ENCODE measurements at regions not wholly inside any gene's neighbourhood (a gene's known extent, or its start where the extent isn't known, plus 50 kb on each side); places are given as distances from the start of the nearest gene placed in this dataset.

DNA sequence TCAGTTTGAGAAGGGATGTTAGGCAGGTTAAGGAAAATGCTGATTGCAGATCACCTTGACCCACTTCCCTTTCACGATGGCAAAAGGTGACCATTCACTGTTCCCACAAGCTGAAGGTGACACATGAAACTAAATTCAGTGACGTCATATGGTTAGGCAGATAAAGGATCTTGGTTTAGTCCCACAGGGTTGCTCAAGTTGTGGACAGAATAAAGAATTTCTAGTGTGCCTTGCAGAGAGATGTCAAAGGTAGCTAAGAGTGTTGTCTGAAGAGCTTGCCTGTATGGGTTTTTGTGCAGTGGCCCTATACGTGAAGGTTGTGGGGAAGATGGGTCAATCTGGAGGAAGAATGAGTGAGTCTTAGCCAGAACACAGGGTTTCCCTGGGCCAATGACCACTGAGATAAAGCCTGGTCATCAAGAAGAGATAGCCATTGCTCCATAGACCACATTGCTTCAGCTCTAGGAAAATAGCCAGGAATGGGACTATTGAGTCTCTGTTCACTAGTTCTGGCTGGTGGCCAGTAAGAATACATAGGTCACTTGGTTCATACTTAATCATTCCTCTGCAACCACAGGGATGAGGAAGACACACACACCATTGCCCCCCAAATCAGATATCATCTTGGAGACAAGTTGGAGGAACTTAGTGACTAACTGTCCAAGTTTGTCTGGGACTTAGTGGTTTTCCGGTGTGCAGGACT lies 148.5 kb upstream of the ATXN1 start:
- TF ChIP-seq MYC (IDR thresholded peaks at IDR 0.05; ENCODE audit: low read depth, low read length) (no peak), GATA2 (IDR thresholded peaks at IDR 0.05; ENCODE audit: insufficient read depth, insufficient read length, low read depth, low read length) (peak; percentile 52)
- Histone ChIP-seq H3K9me1 (replicated peaks; ENCODE audit: control insufficient read depth, extremely low read depth, insufficient read depth, low read length) (no peaks in the 10 kb centered on the region), H2AFZ (ENCODE audit: low read depth, low read length) (no peak overlapping the region), H3K27ac (ENCODE audit: insufficient read depth, low read depth, low read length) (no peak overlapping the region), H3K4me2 (ENCODE audit: insufficient read depth, low read length) (no peak overlapping the region), H3K9me3 (replicated peaks; ENCODE audit: control insufficient read depth, insufficient read depth, low read length) (no peaks in the 10 kb centered on the region), H3K4me1 (ENCODE audit: control insufficient read depth, extremely low read depth, insufficient read depth, low read length) (no peaks in the 10 kb centered on the region), H3K36me3 (ENCODE audit: control insufficient read depth in 2 of 2, extremely low read depth in 1 of 2, insufficient read depth in 2 of 2, low read length in 2 of 2) (no peaks in the 10 kb centered on the region), H3K4me3 (replicated peaks in 1 of 3; ENCODE audit: insufficient read depth in 1 of 3, low read depth in 1 of 3, low read length in 3 of 3) (no peak overlapping the region), H3K9ac (replicated peaks; ENCODE audit: extremely low read depth, insufficient read depth, low read length) (no peak overlapping the region), H4K20me1 (replicated peaks; ENCODE audit: control insufficient read depth, extremely low read depth, insufficient read depth, low read length) (no peaks in the 10 kb centered on the region), H3K27me3 (ENCODE audit: control insufficient read depth in 2 of 2, insufficient read depth in 2 of 2, low read length in 2 of 2) (peaks cover 0 to 5% of the 10 kb centered on the region in 2 experiments), H3K79me2 (ENCODE audit: control insufficient read depth, insufficient read depth, low read length) (no peaks in the 10 kb centered on the region)
- ChIA-PET CTCF (interaction anchor here (1.0 to 2.0 kb wide), 2 partner anchors 55 to 104 kb away, joined by 3 to 5 read pairs; no protein-coding TSS in a partner anchor), POLR2A (no interaction called here)
- no peak for DNase-seq (ENCODE audit: low read depth, low spot score)
- dilution Hi-C loops (cut with MboI; ENCODE audit: extremely low pct_ligation_motif_present, low sequenced_read_pairs) = no loop called here
- intact Hi-C loops (cut with micrococcal nuclease) = no loop called here
- no peak for FAIRE-seq
- BruUV-seq (replicated peaks) = no TSS peak

- DNase-seq (ENCODE audit: low read depth, low spot score) (no peak), FAIRE-seq (no peak)
- no peak overlapping the region for H3K4me2 ChIP-seq (ENCODE audit: insufficient read depth, low read length)
- no TSS peak for BruUV-seq (replicated peaks)
- no peaks in the 10 kb centered on the region for H3K4me1 ChIP-seq (ENCODE audit: control insufficient read depth, extremely low read depth, insufficient read depth, low read length)
- no peaks in the 10 kb centered on the region for H3K36me3 ChIP-seq (ENCODE audit: control insufficient read depth in 2 of 2, extremely low read depth in 1 of 2, insufficient read depth in 2 of 2, low read length in 2 of 2)
- no peak for TF ChIP-seq JUN (IDR thresholded peaks at IDR 0.05; ENCODE audit: borderline replicate concordance, insufficient read depth, insufficient read length, low read depth)
- no peak for TF ChIP-seq POLR2AphosphoS5 (IDR thresholded peaks at IDR 0.05; ENCODE audit: insufficient read depth, low read depth, low read length)
- no peak overlapping the region for H3K27ac ChIP-seq (ENCODE audit: insufficient read depth, low read depth, low read length)
- CTCF ChIA-PET = no interaction called here
- no peak overlapping the region for H2AFZ ChIP-seq (ENCODE audit: low read depth, low read length)
- H3K79me2 ChIP-seq (ENCODE audit: control insufficient read depth, insufficient read depth, low read length) = no peaks in the 10 kb centered on the region
- intact Hi-C loops (cut with micrococcal nuclease) = no loop called here
- dilution Hi-C loops (cut with MboI; ENCODE audit: extremely low pct_ligation_motif_present, low sequenced_read_pairs) = no loop called here
- H3K4me3 ChIP-seq (replicated peaks in 1 of 3; ENCODE audit: insufficient read depth in 1 of 3, low read depth in 1 of 3, low read length in 3 of 3) = no peak overlapping the region
- no peaks in the 10 kb centered on the region for H3K9me1 ChIP-seq (replicated peaks; ENCODE audit: control insufficient read depth, extremely low read depth, insufficient read depth, low read length)
- POLR2A ChIA-PET = no interaction called here
- no peak overlapping the region for H3K9ac ChIP-seq (replicated peaks; ENCODE audit: extremely low read depth, insufficient read depth, low read length)
- H3K27me3 ChIP-seq (ENCODE audit: control insufficient read depth in 2 of 2, insufficient read depth in 2 of 2, low read length in 2 of 2) = peaks cover 0 to 5% of the 10 kb centered on the region in 2 experiments
- no peaks in the 10 kb centered on the region for H3K9me3 ChIP-seq (replicated peaks; ENCODE audit: control insufficient read depth, insufficient read depth, low read length)
- H4K20me1 ChIP-seq (replicated peaks; ENCODE audit: control insufficient read depth, extremely low read depth, insufficient read depth, low read length) = no peaks in the 10 kb centered on the region
Observed at GRCh38 chr6:16907991-16908390, 146.7 kb upstream of the ATXN1 start.

Data from endothelial cell of umbilical vein (primary cell).